ENCODE measurements at regions not wholly inside any gene's neighbourhood (a gene's known extent, or its start where the extent isn't known, plus 50 kb on each side); places are given as distances from the start of the nearest gene placed in this dataset.

DNA sequence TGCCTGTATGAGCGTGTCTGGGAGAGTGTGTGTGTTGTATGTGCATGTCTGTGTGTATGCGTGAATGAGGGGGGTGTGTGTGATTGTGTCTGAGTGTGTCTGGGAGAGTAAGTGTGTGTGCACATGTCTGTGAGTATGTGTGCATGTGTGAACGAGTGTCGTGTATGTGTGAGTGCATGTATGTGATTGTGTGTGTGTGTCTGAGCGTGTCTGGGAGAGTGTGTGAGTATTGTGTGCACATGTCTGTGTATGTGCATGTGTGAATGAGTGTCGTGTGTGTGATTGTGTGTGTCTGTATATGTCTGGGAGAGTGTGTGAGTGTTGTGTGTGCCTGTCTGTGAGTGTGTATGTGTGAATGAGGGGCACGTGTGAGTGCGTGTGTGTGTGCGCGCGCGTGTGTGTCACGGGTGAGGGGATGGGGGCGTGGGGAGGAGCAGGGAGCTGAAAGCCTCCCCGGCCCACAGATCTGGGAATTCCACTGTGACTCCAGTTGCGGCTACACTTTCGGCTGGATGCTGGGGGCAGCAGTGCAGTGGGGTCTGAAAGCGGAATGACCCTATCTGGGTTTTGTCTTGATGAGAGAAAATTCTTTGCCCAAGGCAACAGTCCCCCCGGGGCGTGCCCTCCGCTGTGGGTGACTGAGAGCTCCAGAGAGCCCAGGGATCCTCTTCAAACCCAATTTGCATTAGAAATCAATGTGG lies 138.1 kb upstream of the MED13L start:
- CTCF ChIA-PET: no interaction called here
- POLR2A ChIA-PET: no interaction called here
- TF ChIP-seq, protein P1, sequence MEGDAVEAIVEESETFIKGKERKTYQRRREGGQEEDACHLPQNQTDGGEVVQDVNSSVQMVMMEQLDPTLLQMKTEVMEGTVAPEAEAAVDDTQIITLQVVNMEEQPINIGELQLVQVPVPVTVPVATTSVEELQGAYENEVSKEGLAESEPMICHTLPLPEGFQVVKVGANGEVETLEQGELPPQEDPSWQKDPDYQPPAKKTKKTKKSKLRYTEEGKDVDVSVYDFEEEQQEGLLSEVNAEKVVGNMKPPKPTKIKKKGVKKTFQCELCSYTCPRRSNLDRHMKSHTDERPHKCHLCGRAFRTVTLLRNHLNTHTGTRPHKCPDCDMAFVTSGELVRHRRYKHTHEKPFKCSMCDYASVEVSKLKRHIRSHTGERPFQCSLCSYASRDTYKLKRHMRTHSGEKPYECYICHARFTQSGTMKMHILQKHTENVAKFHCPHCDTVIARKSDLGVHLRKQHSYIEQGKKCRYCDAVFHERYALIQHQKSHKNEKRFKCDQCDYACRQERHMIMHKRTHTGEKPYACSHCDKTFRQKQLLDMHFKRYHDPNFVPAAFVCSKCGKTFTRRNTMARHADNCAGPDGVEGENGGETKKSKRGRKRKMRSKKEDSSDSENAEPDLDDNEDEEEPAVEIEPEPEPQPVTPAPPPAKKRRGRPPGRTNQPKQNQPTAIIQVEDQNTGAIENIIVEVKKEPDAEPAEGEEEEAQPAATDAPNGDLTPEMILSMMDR (IDR thresholded peaks at IDR 0.05; ENCODE audit: control extremely low read depth, extremely low read depth, low read depth, missing control alignments): no peak
- DNase-seq (ENCODE audit: extremely low spot score): no peak

DNA sequence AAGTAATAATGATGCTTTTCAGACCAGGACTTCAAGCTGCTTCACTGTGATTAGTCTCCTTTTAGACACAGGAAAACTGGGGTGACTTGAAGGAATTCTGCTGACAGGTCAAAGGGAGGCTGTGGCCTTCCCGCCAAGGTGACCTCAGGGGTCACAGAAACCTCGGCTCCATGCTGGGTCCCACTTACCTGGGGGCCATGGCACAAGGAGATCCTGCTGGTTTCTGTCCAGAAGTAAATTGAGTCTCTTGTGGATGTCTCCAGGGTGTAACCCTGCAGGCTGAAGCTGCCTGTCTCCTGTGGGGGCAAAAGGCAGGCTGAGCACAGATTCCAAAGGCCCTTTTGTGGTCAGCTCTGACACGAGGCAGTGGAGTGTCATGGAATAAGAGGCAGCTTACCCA lies 138.7 kb upstream of the MED13L start:
- POLR2A ChIA-PET: no interaction called here
- CTCF ChIA-PET: no interaction called here
- TF ChIP-seq, protein P1 (IDR thresholded peaks at IDR 0.05; ENCODE audit: control extremely low read depth, extremely low read depth, low read depth, missing control alignments): no peak
- no peak for DNase-seq (ENCODE audit: extremely low spot score)

GRCh38 chr12:116418551-116418950 lies 140.6 kb upstream of the MAP1LC3B2 start:
- TF ChIP-seq, protein P1 (IDR thresholded peaks at IDR 0.05; ENCODE audit: control extremely low read depth, extremely low read depth, low read depth, missing control alignments): no peak
- ChIA-PET POLR2A (interaction anchor here (0.7 kb wide), 1 partner anchor 11 kb away, joined by 9 read pairs; no protein-coding TSS in a partner anchor), CTCF (interaction anchor here (2.2 kb wide), 1 partner anchor 34 kb away, joined by 7 read pairs; no protein-coding TSS in a partner anchor)
- no peak for DNase-seq (ENCODE audit: extremely low spot score)

- DNase-seq (ENCODE audit: extremely low spot score): no peak
- TF ChIP-seq, protein P1 (IDR thresholded peaks at IDR 0.05; ENCODE audit: control extremely low read depth, extremely low read depth, low read depth, missing control alignments): no peak
- ChIA-PET CTCF (no interaction called here), POLR2A (no interaction called here)
These were observed 138.8 kb upstream of the MAP1LC3B2 start for GRCh38 chr12:116420227-116420880.

DNA sequence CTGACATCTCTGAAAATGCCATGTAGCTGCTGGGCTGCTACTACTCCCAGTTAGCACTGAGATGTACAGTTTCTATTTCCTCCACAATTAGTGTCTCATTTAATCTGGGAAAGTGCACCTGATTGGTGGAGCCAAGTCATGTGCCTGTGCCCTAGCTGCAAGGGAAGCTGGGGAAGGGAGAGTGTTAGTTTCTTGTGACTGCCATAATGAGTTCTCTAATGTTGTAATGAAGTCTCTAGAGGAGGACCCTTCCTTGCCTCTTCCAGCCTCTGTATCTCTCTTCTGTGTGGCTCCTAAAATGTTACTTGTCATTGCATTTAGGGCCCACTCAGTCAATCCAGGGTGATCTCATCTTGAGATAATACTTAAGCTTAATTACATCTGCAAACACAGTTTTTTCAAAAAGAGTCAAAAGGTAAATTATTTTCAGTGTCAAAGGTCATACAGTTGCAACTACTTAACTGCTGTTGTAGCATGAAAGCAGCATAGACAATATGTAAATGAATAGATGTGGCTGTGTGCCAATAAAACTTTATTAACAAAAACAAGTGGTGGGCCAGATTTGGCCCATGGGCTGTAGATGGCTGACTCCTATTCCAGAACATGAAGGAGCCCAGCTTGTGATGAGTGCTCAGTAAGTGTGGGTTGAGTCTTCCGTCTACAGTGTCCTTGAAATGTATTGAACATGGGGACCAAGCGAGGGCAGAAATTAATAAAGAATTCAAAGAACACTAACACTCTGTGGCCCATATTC lies 137.2 kb upstream of the MAP1LC3B2 start:
- no peak for DNase-seq (ENCODE audit: extremely low spot score)
- ChIA-PET POLR2A (no interaction called here), CTCF (no interaction called here)
- TF ChIP-seq, protein P1 (IDR thresholded peaks at IDR 0.05; ENCODE audit: control extremely low read depth, extremely low read depth, low read depth, missing control alignments): no peak

DNA sequence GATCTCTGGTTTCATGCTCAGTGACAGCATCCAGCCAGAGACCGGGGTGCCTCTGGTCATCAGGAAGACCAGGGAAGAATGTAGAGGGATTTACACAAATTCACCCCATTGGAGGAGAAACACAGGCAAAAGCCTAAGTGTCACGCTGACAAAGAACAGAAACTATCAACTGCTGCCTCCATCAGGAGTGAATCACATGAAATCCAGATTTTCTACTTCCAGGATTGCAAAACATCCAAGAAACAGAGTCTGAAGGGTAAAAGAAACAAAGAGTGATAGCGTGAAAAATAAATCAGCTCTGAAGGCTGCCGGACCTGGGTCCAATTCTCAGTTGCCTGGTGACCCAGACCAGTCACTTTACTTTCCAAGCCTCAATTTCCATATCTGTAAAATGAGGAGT lies 136.1 kb upstream of the MAP1LC3B2 start:
- ChIA-PET POLR2A (no interaction called here), CTCF (no interaction called here)
- TF ChIP-seq, protein P1 (IDR thresholded peaks at IDR 0.05; ENCODE audit: control extremely low read depth, extremely low read depth, low read depth, missing control alignments): no peak
- no peak for DNase-seq (ENCODE audit: extremely low spot score)

All from GM10248 (cell line).